ENCODE measurements at regions not wholly inside any gene's neighbourhood (a gene's known extent, or its start where the extent isn't known, plus 50 kb on each side); places are given as distances from the start of the nearest gene placed in this dataset.
"Not testable (repeated sequence)": the region's sequence is repeated elsewhere in the genome, so short reads cannot be mapped to it uniquely, and the experiment has no call there.

DNA sequence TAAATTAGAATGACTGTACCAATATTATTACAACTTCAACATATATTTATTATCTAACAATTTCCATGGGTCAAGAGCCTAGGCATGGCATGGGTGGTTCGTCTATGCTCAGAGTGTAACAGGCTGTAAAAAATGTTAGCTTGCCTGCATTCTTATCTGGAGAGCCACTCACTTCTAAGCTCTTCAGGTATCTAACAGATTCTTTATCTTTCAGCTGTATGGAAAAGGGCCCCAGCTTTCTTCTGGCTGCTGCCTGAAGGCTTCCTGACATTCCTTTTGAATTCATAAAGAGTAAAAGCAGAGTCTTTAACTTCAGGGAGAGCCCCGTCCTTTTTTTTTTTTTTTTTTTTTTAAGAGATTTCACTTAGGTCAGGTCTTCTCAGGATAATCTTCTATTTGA is 648.8 kb downstream of the NXPH1 start:
- DNase-seq = no peak

DNA sequence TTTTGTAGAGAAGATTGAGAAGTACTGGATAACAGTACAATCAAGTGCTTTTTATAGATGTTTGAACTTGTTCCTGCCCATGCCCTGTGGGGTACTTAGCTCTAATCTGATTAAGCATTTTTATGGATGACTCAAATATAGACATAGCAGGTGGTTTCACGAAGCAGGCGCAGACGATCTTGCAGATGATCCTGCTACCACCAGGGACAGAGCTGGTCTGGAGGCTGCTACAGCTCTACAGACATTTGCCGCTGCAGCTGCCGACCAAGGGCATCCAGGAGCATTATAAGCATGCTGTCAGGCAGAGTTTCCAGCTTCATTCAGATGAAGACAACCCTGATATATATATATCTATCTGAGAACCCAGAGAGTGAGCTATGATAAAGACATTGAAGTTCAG is 650.4 kb downstream of the NXPH1 start:
- no peak for DNase-seq

DNA sequence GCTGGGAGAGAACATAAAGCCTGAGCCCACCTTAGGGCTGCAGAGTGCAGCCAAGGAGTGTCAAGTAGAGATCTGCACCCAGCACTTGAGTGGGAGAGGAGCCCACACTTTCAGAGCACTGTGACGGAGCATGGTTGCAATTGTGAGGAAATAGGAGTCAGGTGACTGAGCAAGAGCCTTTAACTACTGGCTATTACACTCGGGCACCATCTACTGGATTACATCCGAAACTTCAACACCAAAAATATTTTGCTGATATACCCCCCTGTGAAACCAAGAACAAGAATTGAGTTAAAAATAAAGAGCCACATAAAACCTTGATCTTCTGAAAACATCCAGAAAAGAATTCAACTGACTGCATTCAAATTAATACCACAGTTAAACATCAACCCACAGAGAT is 657.9 kb downstream of the NXPH1 start:
- DNase-seq = peak; percentile 2

DNA sequence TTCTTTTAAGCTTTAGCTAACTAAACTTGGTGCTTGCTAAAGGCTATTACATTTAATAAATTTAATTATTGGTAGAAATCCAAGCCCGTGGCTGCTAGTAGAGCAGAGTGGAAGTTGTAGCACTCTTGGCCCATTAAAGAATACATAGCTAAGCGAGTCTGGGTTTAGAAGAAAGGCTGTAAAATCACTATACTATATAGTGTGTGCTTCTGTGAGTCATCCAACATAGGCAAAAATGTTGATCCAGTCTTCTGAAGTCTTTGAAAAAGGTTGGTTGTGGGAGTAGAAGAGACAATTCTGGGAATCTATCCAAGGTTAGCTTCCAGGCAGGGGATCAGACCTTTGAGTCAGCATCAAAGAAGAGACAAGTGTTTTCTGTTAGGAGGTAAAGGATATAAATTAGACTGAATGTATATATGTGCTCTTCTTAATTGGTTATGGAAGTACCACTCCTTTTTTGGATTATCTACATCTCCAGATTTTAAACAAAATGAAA is 664.2 kb downstream of the NXPH1 start:
- no peak for DNase-seq

DNA sequence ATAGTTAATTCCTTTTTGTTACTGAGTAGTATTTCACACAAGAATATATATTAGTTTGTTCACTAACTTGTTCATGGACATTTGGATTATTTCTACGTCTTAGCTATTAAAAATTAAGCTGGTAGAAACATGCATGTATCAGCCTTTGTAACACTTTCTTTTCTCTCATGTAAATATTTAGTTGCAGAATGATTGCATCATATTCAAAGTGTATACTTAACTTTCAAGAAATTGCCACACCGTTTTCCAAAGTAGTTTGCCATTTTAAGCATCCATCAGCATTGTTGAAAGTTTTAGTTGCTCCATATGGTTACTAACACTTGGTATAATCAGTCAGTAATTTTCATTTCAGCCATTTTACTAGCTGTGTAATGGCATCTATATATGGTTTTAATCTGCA is 666.9 kb downstream of the NXPH1 start:
- no peak for DNase-seq

DNA sequence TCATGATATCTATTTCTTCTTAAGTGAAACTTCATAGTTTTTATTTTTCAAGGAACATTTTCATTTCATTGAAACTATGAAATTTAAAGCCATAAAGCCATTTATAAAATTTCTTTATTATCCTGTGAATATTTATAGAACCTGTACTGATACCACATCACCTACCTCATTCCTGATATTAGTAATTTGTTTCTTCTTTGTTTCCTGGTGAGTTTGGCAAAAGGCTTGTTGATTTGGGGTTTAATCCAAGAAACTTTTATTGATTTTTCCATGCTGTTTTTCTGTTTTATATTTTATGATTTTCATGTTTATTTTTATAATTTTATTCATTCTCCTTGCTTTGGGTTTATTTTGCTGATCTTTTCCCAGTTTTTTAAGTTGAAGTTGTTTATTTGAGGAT is 669.4 kb downstream of the NXPH1 start:
- DNase-seq = no peak

DNA sequence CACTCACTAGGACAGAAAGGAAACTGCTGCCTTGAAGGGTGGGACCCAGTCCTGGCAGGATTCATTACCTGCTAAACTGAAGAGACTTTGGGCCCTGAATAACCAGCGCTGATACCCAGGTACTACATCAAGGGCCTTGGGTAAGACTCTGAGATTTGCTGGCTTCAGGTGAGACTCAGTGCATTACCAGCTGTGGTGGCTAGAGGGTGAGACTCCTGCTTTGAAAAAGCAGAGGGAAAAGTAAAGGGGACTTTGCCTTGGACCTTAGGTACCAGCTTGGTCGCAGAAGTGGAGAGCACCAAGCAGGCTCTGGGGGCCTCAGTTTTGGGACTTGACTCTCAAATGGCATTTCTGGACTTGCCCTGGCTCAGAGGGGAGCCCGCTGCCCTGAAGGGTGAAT is 673.3 kb downstream of the NXPH1 start:
- DNase-seq = no peak

DNA sequence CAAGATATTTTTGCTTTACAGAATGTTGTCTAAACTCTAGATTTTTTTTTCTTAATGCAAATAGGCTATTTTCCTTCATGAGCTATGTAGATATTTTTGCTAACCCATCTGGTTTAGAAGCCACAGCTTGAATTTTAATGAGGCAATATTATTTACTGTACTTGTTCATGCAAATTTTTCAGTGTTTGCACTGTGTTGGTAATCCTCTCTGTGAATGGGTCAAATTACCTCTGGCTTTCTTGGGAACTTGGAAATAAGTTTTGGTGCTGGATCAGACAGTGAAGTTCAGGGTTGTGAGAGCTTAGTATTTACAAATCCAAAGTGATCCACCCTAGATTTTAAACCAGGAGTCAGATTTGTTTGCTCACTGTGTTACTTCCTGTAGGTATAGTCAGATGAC is 686.9 kb downstream of the NXPH1 start:
- peak; percentile 38 for DNase-seq

DNA sequence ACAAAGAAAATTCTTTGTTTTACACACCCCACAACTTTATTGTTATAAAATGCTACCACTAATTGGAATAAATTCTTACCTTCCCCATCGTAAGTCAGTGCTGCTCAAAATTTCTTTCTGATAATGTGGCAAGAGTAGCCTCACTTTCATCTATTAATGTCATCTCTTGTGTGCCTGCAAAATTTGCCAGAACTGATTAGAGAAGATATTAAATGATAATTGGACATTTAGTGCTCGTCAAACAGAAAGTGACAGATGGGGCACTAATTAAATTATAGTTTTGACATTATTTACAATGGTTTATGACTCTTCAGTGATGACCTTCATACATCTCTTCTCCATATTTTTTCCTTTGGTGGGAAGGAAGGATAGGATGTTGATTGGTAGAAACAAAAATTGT is 690.9 kb downstream of the NXPH1 start:
- no peak for DNase-seq

DNA sequence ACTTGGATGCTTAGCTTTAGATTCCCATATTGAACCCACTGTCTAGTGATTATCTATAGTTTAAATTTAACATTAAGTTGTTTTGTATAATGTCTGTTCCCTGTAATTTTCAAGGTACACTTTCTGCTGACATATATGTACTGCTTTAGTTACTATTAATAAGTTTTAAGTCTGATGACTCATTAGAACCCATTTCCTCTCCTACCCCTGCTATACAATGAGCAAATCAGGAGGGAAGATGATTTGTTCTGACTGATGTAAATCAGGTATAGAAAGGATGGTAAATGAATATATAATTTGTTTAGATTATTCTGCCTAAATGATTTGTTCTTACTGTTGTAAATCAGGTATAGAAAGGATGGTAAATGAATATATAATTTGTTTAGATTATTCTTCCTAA is 691.8 kb downstream of the NXPH1 start:
- DNase-seq = no peak

DNA sequence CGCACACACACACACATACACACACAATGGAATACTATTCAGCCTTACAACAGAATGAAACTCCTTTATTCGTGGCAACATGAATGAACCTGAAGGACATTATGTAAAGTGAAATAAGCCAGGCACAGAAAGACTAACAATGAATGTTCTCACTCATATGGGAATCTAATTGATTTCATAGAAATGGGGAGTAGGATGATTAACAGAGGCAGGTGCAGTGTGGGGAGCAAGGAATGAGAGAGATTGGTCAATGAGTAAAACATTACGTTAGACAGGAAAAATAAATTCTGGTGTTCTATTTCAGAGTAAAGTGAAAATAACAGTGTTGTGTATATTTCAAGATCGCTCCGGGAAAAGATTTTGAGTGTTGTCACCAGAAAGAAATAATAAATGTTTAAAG is 694.5 kb downstream of the NXPH1 start:
- DNase-seq = no peak

DNA sequence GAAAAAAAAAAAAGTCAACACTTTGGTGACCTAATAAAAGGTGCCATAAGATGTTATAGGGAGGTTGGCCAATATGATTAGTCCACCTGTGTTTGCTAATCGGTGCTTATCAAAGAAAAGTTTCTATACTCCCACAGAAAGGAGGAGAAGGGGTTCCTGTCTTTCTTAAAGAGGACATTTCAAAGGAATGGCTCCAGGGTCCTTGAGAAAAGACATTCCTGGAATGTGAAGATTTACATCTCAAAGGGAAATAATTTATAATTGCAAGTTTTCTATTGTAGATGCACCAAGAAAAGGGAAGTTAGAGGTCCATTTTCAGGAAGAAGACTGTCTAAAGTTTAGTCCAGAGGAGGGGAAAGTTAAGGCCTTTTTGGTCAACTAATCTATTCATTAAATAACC is 715.3 kb downstream of the NXPH1 start:
- no peak for DNase-seq

DNA sequence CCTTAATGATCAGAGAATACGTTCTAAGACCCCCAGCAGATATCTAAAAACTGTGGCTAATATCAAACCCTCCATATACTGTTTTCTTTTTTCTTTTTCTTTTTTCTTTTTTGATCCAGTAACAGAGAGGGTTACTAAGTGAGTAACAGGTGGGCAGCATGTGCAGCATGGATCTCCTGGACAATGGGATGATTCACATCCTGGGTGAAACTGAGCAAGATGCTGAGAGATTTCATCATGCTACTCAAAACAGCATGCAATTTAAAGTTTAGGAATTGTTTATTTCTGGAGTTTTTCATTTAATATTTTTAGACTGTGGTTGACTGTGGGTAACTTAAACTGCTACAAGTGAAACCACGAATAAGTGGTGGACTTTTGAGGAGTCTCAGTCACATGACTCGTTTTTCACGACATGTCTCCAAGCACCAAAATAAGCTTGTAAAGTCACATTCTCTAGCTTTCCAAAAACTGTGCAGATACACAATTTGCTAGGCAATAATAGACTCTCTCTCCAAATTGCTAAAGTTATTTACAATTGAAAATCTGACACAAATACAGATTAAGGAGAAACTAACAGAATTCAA is 716.2 kb downstream of the NXPH1 start:
- no peak for DNase-seq

DNA sequence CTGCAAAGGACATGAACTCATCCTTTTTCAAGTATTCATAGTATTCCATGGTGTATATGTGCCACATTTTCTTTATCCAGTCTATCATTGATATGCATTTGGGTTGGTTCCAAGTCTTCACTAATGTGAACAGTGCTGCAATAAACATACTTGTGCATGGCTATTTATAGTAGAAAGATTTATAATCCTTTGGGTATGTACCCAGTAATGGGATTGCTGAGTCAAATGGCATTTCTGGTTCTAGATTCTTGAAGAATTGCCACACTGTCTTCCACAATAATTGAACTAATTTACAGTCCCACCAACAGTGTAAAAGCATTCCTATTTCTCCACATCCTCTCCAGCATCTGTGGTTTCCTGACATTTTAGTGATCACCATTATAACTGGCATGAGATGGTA is 730.3 kb downstream of the NXPH1 start:
- DNase-seq = not testable (repeated sequence)

DNA sequence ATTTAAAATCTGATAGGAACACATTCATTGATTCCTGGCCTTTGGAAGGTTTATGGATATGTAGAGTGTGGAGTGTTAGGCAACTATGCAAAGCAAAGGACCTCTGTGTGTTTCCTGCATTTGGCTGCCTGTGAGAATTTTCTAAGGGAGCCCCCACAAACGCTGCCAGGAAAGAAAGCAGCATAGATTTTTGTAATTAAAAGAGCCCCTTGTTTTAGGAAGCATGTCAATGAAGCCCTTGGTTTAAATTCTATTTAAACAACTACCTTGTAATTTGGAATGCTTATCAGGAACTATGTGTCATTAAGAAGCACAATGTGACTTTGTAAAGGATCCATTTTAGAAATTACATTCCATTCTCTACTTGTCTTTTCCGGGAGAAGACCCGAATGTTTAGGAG is 742.5 kb downstream of the NXPH1 start:
- no peak for DNase-seq

DNA sequence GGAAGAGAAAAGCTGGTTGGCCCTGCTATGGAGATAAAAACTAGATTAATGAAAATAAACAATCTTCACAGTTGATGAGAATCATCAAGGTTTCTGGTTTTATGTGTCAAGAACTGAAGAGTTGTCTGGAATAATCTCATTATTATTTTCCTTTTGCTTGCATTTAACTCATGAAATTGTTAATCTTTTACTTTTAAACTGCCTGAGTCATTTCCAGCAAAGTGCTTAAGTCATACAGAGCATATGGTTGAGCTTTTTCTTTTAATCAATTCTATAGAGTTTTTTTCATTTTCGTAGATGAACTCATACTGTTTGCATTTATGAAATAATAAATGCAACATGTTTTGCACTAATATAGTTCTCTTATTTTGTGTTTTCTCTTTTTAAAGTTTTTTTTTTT is 747.9 kb downstream of the NXPH1 start:
- no peak for DNase-seq

DNA sequence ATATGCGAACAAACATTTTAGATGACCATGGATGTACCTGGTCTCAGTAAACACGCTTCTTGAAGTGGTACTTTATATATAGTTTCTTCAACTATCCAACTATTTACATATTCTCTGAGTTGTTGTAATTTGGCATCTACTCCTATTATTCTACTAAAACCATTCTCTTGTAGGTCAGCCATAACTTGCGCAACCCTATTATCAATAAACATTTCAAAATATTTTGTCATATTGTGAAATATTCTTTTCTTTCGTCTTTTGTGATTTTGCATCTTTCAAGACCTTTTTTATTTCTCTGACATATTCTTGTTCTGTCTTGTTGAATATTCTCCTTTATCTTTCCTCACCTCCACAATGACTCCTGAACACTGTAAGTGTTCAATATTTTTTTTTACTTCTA is 753.3 kb downstream of the NXPH1 start:
- DNase-seq = no peak

DNA sequence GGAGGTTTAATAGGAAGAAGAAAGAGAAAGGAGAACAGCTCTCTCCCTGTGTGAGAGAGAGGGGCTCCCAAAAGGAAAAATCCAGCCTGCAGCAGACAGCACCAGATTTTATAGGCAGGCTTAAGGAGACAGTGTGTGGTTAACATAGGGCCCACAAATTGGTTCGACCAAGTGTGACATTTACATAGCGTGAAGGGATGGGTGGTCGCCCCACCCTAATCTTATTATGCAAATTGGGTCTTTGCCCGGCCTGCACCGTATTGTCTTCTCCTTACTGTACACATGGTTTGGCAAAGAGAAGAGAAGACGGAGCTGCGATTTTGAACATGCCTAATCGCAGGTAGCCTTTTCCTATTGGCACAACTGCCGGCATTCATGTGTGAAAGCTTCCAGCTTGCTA is 756.3 kb downstream of the NXPH1 start:
- DNase-seq = no peak

DNA sequence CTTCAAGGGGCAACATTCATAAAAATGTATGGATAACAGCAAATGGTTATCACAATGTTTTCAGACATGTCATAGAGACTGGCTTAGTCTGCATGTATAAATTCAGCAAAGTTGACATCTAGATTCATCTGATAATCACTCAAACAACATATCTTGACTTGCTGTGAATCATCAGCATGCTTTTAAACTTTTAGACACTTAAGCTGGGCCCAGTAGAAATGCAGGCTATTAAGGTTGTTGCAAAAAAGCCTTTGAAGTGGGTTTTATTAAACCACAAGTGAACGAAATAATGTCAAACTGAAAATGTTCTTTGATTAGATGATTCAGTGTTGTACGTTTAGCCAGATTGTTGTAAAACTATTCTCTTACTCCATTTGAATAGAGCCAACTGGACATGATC is 759.6 kb downstream of the NXPH1 start:
- DNase-seq = no peak

DNA sequence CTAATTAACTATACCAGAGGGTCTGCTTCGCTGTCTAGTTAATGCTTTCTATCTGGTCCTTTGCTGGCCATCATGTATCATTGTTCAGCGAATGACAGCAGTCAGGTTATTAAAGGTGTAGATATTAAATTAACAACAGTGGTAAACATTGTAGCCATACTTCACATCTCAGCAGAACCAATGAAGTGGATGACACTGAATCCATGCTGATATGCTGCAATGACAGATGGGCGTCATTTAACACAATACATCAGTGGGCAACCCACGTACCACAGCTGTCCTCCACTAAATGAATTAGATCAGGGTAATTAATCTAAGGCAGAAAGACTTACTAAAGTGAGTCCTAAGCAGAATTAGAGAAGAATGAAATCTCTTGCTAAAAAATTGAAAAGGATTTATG is 767.2 kb downstream of the NXPH1 start:
- no peak for DNase-seq

DNA sequence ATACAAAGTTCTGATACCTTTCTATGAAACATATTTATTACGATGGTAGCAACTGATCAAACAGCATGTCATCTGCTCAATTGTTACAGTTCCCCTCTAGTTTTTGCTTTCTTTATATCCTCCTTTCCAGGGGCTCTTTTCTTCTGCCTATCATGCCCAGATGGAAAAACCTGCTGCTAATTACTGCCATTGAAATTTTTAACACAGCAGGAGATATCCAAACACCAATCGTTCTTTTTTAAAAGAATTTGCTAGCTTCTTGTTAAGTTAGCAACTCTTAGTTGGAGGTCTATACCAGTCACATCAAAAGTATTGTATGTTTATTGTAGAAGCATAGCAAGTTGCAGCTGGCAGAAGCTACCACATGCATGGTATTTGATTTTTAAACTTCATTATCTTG is 768.5 kb downstream of the NXPH1 start:
- DNase-seq = no peak

DNA sequence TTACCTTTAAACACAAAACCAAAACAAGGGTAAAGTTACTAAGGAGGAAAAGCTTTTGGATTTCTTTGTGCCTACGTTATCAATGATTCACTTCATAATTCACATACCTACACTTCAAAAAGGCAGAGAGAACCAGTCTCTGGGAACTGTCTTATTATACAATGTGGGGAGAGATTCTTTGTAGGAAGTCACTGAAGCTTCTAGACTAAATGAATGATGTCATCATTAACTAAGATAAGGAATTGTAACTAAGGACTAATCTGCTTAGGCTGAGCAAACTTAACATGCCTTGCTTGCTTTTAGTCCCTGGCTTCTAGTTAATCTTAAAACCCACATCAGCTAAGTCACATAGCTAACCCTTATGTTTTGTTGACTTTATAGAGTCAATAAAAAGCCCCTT is 771.2 kb downstream of the NXPH1 start:
- no peak for DNase-seq

DNA sequence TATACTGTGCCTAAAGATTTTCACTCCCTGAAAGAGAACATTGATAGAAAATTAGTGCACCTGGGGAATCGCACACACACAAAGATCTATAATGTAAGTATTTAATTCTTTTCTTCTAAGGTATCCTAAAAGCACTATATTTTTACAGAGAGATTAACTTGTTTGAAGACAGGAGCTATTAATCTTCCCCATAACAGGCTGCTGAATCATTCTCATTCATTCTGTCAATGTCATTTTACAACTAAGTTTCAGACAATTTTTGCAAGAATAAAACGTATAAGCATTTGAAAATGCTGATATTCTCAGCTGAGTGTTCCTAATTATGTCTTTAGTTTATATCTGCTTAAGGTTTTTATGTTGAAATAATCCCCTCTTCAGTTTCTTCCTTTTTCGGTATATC is 776.7 kb downstream of the NXPH1 start:
- DNase-seq = no peak

DNA sequence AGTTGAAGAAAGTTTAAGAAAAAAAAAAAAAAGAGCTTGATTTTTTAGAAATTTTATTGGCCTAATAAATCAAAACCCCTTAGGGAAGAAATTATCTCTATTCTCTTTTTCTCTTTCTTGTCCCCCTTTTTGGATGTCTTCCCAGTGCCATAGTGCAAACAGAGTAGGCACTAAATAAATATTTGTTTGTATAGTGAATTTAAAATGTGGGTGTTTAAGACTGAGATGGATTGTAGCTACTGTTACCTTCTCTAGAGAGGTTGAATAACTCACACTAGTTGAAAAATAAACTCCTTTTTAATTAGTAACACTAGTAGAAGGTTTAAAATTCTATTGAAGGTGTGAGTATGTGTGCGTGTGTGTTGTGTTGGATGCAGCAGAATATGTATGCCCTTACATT is 783.8 kb downstream of the NXPH1 start:
- no peak for DNase-seq

DNA sequence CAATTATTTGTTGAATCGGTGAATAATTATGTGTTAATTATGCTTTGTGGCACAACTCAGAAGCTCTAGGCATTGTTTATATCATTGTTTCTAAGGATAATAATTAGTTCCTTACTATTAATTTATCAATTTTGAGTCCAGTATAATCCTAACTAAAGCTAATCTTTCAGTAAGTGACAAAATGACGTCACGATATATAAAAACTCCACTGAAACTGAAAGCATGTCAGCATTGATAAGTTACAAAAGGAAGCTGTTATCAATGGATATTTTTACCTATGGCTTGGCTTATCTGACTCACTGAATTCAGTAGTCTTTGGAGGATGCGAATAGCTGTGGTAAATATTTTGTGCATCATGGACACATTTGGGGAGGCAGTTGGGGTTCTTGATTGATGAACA is 793.1 kb downstream of the NXPH1 start:
- DNase-seq = no peak

DNA sequence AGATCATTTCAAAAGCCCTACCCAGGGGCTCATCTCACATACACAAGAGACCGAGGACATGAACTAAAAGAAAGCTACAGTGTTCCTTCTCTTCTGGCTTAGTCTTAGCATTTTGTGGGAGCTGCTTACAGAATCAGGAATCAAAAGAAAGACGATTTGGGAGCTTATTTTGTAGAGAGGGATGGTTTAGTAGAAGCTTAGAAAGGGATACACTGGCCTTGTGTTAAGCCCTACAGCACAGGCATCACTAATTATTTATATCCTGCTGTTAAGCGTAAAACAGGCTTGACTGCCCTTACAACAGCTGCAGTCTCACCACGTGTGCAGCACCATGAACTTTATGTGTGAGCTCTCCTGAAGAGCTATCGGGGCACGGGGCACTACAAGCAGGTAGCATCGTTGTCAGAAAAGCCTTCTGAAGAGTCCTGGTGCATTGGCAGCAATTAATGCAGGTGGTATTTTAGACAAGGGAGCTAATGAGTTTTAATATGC is 798.3 kb downstream of the NXPH1 start:
- DNase-seq = no peak
